HFFc6 (cell line): ENCODE measurements at regions not wholly inside any gene's neighbourhood (a gene's known extent, or its start where the extent isn't known, plus 50 kb on each side); places are given as distances from the start of the nearest gene placed in this dataset.

ENCODE experiments used
- DNase-seq: peaks from one replicate; pipeline ENCODE4 v3.0.0-alpha.2; 2018
- H3K27ac Mint-ChIP-seq: 2 replicates; pipeline ENCODE4 v1.8.0; 2020; ENCODE audit warnings: mild to moderate bottlenecking, mixed read lengths
- H3K27me3 Mint-ChIP-seq: 2 replicates; pipeline ENCODE4 v1.8.0; 2021; ENCODE audit warnings: mild to moderate bottlenecking, moderate library complexity, mixed read lengths; ENCODE audit not compliant: insufficient read depth
- H3K36me3 Mint-ChIP-seq: 2 replicates; pipeline ENCODE4 v1.8.0; 2021; ENCODE audit warnings: low read depth, mixed read lengths
- H3K4me1 Mint-ChIP-seq: 2 replicates; pipeline ENCODE4 v1.8.0; 2020; ENCODE audit warnings: low read depth, mixed read lengths
- H3K4me3 Mint-ChIP-seq: 2 replicates; pipeline ENCODE4 v1.8.0; 2020; ENCODE audit warnings: mild to moderate bottlenecking, moderate library complexity, mixed read lengths
- H3K9me3 Mint-ChIP-seq: 2 replicates; pipeline ENCODE4 v1.8.0; 2020; ENCODE audit warnings: mild to moderate bottlenecking, mixed read lengths
- CTCF ChIP-seq: fragments of 200-600 bp; sonication (generic); IDR thresholded peaks from 2 replicates; pipeline ENCODE4 v1.5.0; 2021; ENCODE audit warnings: antibody characterized with exemption, mild to moderate bottlenecking

GRCh38 chr1:163770265-163770664, 448.5 kb downstream of the NUF2 start:
- Mint-ChIP-seq H3K27ac (no peak overlapping the region), H3K9me3 (no peaks in the 10 kb centered on the region), H3K27me3 (peaks cover 3% of the 10 kb centered on the region; the same call in 1 of the 2 replicates), H3K4me3 (no peak overlapping the region), H3K36me3 (no peaks in the 10 kb centered on the region), H3K4me1 (peaks cover 26% of the 10 kb centered on the region)
- DNase-seq = no peak
- no peak for TF ChIP-seq CTCF

- Mint-ChIP-seq H3K27ac (no peak overlapping the region), H3K4me1 (peaks cover 26% of the 10 kb centered on the region), H3K4me3 (no peak overlapping the region), H3K36me3 (no peaks in the 10 kb centered on the region), H3K9me3 (no peaks in the 10 kb centered on the region), H3K27me3 (peaks cover 3% of the 10 kb centered on the region)
- no peak for TF ChIP-seq CTCF
- DNase-seq = no peak
Observed at GRCh38 chr1:163771637-163772036, 449.9 kb downstream of the NUF2 start.

GRCh38 chr1:163772246-163772645, 450.5 kb downstream of the NUF2 start:
- H3K4me1 Mint-ChIP-seq = peaks cover 26% of the 10 kb centered on the region
- peaks cover 3% of the 10 kb centered on the region for H3K27me3 Mint-ChIP-seq
- no peak overlapping the region for H3K4me3 Mint-ChIP-seq
- H3K36me3 Mint-ChIP-seq = no peaks in the 10 kb centered on the region
- DNase-seq = no peak
- H3K9me3 Mint-ChIP-seq = no peaks in the 10 kb centered on the region
- H3K27ac Mint-ChIP-seq = no peak overlapping the region
- TF ChIP-seq CTCF = no peak

GRCh38 chr1:163773396-163773795, 451.6 kb downstream of the NUF2 start:
- DNase-seq = no peak
- H3K27ac Mint-ChIP-seq = no peak overlapping the region
- H3K36me3 Mint-ChIP-seq = no peaks in the 10 kb centered on the region
- H3K9me3 Mint-ChIP-seq = no peaks in the 10 kb centered on the region
- no peak overlapping the region for H3K4me3 Mint-ChIP-seq
- peaks cover 3% of the 10 kb centered on the region for H3K27me3 Mint-ChIP-seq
- no peak for TF ChIP-seq CTCF
- H3K4me1 Mint-ChIP-seq = peaks cover 19% of the 10 kb centered on the region

GRCh38 chr1:163774401-163774945, 452.7 kb downstream of the NUF2 start:
- DNase-seq = no peak
- TF ChIP-seq CTCF = no peak
- Mint-ChIP-seq H3K27me3 (peaks cover 3% of the 10 kb centered on the region), H3K4me1 (peaks cover 14% of the 10 kb centered on the region; the same call in 1 of the 2 replicates), H3K9me3 (no peaks in the 10 kb centered on the region), H3K36me3 (no peaks in the 10 kb centered on the region), H3K27ac (no peak overlapping the region), H3K4me3 (no peak overlapping the region)
